ENCODE measurements at regions not wholly inside any gene's neighbourhood (a gene's known extent, or its start where the extent isn't known, plus 50 kb on each side); places are given as distances from the start of the nearest gene placed in this dataset.

DNA sequence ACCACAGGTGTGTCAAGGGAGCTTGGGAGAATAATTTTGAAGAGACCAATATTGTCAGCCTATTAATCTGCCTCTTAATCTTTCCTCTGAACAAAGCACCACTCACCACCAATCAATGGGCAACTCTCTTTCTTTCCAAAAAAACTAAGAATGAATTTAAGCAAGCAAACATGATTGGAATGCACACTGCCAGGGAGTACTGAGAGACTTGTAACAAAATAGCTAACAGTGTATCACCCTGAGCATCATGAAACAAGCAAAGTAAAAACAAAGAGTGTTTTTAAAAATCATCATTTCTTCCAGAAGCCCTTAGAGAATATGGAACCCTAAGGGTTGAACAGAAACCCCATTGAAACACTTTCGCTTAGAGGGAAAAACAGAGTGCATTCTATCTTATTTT, 299.7 kb downstream of the DSEL start:
- Mint-ChIP-seq H3K36me3 (no peaks in the 10 kb centered on the region), H3K27me3 (ENCODE audit: low read depth) (no peaks in the 10 kb centered on the region), H3K27ac (no peak overlapping the region), H3K9me3 (peaks cover 5% of the 10 kb centered on the region), H3K4me1 (no peaks in the 10 kb centered on the region), H3K4me3 (no peak overlapping the region)
- ChIA-PET CTCF (interaction anchor here (0.7 kb wide), 1 partner anchor 299 kb away, joined by 3 read pairs; no protein-coding TSS in a partner anchor), POLR2A (no interaction called here)
- TF ChIP-seq ATF1 (CRISPR knock-in tag; IDR thresholded peaks at IDR 0.05) (no peak), PRDM15 (CRISPR knock-in tag; IDR thresholded peaks at IDR 0.05) (no peak), ATF3 (CRISPR knock-in tag; conservative IDR thresholded peaks at IDR 0.05) (no peak), TP53 (CRISPR knock-in tag; IDR thresholded peaks at IDR 0.05) (no peak), OVOL2 (CRISPR knock-in tag; IDR thresholded peaks at IDR 0.05; ENCODE audit: borderline replicate concordance) (no peak), GABPB1 (CRISPR knock-in tag; IDR thresholded peaks at IDR 0.05) (no peak), ETV6 (CRISPR knock-in tag; IDR thresholded peaks at IDR 0.05) (no peak)
- TF ChIP-seq, protein P1, sequence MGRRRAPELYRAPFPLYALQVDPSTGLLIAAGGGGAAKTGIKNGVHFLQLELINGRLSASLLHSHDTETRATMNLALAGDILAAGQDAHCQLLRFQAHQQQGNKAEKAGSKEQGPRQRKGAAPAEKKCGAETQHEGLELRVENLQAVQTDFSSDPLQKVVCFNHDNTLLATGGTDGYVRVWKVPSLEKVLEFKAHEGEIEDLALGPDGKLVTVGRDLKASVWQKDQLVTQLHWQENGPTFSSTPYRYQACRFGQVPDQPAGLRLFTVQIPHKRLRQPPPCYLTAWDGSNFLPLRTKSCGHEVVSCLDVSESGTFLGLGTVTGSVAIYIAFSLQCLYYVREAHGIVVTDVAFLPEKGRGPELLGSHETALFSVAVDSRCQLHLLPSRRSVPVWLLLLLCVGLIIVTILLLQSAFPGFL (CRISPR knock-in tag; IDR thresholded peaks at IDR 0.05; ENCODE audit: borderline replicate concordance), result no peak
- TF ChIP-seq, protein P2, sequence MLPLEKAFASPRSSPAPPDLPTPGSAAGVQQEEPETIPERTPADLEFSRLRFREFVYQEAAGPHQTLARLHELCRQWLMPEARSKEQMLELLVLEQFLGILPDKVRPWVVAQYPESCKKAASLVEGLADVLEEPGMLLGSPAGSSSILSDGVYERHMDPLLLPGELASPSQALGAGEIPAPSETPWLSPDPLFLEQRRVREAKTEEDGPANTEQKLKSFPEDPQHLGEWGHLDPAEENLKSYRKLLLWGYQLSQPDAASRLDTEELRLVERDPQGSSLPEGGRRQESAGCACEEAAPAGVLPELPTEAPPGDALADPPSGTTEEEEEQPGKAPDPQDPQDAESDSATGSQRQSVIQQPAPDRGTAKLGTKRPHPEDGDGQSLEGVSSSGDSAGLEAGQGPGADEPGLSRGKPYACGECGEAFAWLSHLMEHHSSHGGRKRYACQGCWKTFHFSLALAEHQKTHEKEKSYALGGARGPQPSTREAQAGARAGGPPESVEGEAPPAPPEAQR (CRISPR knock-in tag; IDR thresholded peaks at IDR 0.05), result no peak
- TF ChIP-seq, protein P3, sequence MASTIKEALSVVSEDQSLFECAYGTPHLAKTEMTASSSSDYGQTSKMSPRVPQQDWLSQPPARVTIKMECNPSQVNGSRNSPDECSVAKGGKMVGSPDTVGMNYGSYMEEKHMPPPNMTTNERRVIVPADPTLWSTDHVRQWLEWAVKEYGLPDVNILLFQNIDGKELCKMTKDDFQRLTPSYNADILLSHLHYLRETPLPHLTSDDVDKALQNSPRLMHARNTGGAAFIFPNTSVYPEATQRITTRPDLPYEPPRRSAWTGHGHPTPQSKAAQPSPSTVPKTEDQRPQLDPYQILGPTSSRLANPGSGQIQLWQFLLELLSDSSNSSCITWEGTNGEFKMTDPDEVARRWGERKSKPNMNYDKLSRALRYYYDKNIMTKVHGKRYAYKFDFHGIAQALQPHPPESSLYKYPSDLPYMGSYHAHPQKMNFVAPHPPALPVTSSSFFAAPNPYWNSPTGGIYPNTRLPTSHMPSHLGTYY (CRISPR knock-in tag; IDR thresholded peaks at IDR 0.05), result no peak
- TF ChIP-seq, protein P4, sequence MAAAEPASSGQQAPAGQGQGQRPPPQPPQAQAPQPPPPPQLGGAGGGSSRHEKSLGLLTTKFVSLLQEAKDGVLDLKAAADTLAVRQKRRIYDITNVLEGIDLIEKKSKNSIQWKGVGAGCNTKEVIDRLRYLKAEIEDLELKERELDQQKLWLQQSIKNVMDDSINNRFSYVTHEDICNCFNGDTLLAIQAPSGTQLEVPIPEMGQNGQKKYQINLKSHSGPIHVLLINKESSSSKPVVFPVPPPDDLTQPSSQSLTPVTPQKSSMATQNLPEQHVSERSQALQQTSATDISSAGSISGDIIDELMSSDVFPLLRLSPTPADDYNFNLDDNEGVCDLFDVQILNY (CRISPR knock-in tag; IDR thresholded peaks at IDR 0.05), result no peak
- TF ChIP-seq, protein P5, sequence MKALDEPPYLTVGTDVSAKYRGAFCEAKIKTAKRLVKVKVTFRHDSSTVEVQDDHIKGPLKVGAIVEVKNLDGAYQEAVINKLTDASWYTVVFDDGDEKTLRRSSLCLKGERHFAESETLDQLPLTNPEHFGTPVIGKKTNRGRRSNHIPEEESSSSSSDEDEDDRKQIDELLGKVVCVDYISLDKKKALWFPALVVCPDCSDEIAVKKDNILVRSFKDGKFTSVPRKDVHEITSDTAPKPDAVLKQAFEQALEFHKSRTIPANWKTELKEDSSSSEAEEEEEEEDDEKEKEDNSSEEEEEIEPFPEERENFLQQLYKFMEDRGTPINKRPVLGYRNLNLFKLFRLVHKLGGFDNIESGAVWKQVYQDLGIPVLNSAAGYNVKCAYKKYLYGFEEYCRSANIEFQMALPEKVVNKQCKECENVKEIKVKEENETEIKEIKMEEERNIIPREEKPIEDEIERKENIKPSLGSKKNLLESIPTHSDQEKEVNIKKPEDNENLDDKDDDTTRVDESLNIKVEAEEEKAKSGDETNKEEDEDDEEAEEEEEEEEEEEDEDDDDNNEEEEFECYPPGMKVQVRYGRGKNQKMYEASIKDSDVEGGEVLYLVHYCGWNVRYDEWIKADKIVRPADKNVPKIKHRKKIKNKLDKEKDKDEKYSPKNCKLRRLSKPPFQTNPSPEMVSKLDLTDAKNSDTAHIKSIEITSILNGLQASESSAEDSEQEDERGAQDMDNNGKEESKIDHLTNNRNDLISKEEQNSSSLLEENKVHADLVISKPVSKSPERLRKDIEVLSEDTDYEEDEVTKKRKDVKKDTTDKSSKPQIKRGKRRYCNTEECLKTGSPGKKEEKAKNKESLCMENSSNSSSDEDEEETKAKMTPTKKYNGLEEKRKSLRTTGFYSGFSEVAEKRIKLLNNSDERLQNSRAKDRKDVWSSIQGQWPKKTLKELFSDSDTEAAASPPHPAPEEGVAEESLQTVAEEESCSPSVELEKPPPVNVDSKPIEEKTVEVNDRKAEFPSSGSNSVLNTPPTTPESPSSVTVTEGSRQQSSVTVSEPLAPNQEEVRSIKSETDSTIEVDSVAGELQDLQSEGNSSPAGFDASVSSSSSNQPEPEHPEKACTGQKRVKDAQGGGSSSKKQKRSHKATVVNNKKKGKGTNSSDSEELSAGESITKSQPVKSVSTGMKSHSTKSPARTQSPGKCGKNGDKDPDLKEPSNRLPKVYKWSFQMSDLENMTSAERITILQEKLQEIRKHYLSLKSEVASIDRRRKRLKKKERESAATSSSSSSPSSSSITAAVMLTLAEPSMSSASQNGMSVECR (CRISPR knock-in tag; IDR thresholded peaks at IDR 0.05; ENCODE audit: borderline replicate concordance), result no peak
- DNase-seq (ENCODE audit: low spot score), result no peak
- ATAC-seq, result no peak
